Activated CD4-positive, alpha-beta memory T cell treated with anti-CD3 and anti-CD28 coated beads for 36 hours (primary cell): ENCODE measurements at regions not wholly inside any gene's neighbourhood (a gene's known extent, or its start where the extent isn't known, plus 50 kb on each side); places are given as distances from the start of the nearest gene placed in this dataset.
"Not testable (repeated sequence)": the region's sequence is repeated elsewhere in the genome, so short reads cannot be mapped to it uniquely, and the experiment has no call there.

Source experiments
- CTCF ChIA-PET: fragments of 350-600 bp; sonication (Branson Sonifier 250); formaldehyde crosslinking; loops from one replicate; lab custom pipeline; 2021; ENCODE audit warnings: antibody characterized with exemption, inconsistent platforms; lab: Charles Lee
- POLR2A ChIA-PET: fragments of 350-600 bp; sonication (Branson Sonifier 250); formaldehyde crosslinking; loops from one replicate; lab custom pipeline; 2021; ENCODE audit warnings: antibody characterized with exemption; lab: Charles Lee
- DNase-seq: peaks from one replicate; pipeline ENCODE4 v3.0.0-alpha.2; 2020
- H3K27ac Mint-ChIP-seq: one replicate; pipeline ENCODE4 v1.8.0; 2021; ENCODE audit warnings: mixed read lengths
- H3K27me3 Mint-ChIP-seq: one replicate; pipeline ENCODE4 v1.8.0; 2021; ENCODE audit warnings: mixed read lengths
- H3K36me3 Mint-ChIP-seq: one replicate; pipeline ENCODE4 v1.8.0; 2021; ENCODE audit warnings: mixed read lengths
- H3K4me1 Mint-ChIP-seq: one replicate; pipeline ENCODE4 v1.8.0; 2021; ENCODE audit warnings: low read depth, mixed read lengths
- H3K4me3 Mint-ChIP-seq: one replicate; pipeline ENCODE4 v1.8.0; 2021; ENCODE audit warnings: mild to moderate bottlenecking, mixed read lengths
- H3K9me3 Mint-ChIP-seq: one replicate; pipeline ENCODE4 v1.8.0; 2021; ENCODE audit warnings: mixed read lengths
- intact Hi-C: fragments of 100-400 bp; cut with micrococcal nuclease; formaldehyde crosslinking; loops from one replicate; pipeline ENCODE4 v1.15.1; 2023

DNA sequence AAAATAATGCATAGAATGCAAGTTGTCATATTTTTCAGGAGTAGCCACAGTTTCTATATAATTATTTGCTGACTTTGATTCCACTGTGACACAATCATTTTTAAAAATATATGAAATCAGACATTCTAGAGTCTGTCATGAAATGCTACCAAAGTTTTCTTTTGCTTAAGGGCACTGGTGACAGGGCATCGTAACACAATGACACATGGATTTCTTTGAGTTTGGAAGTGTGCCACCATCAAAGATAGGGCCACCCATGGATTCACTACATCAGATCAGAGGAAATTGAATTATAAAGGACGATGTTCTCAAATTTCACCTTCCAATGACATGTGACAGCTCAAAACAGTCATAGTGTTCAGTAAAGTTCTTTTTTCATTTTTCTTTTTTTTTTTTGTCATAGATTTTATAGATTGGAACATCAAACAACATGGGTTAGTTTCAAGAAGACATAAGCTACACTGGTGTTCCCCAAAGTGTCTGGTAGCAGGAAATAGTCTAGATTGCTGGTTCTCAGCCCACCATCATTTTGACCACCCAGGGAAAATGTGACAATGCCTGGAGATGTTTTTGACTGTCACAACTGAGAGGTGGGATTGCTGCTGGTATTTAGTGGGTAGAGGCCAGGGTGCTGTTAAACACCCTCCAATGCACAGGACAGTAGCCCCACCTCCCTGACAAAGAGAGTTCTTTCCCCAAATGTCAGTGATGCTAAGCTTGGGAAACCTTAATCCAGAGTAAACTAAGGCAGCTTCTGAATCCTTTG, 123.8 kb upstream of the DOK5 start:
- peaks cover 8% of the 10 kb centered on the region for H3K27me3 Mint-ChIP-seq
- no peak overlapping the region for H3K27ac Mint-ChIP-seq
- DNase-seq, result peak; percentile 10
- H3K4me1 Mint-ChIP-seq, result peaks cover 14% of the 10 kb centered on the region
- no peak overlapping the region for H3K4me3 Mint-ChIP-seq
- CTCF ChIA-PET, result interaction anchor here (0.5 kb wide), 1 partner anchor 313 kb away, joined by 4 read pairs; no protein-coding TSS in a partner anchor
- POLR2A ChIA-PET, result no interaction called here
- no peaks in the 10 kb centered on the region for H3K36me3 Mint-ChIP-seq
- H3K9me3 Mint-ChIP-seq, result no peaks in the 10 kb centered on the region
- intact Hi-C loops, result no loop called here

DNA sequence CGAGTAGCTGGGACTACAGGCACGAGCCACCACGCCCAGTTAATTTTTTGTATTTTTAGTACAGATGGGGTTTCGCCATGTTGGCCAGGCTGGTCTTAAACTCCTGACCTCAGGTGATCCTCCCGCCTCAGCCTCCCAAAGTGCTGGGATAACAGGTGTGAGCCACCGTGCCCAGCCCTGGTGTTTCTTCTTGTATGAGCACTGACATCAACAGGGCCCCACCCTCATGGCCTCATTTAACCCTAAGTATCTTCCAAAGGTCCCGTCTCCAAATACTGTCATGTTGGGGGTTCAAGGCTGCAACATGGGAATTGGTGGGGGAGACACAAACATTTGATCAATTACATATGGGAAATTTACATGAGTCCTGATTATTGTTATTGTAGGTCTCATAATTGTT, 122.9 kb upstream of the DOK5 start:
- intact Hi-C loops, H3K27ac Mint-ChIP-seq, H3K27me3 Mint-ChIP-seq, H3K36me3 Mint-ChIP-seq, DNase-seq, CTCF ChIA-PET, POLR2A ChIA-PET, H3K4me3 Mint-ChIP-seq, H3K9me3 Mint-ChIP-seq: not testable (repeated sequence)
- peaks cover 14% of the 10 kb centered on the region for H3K4me1 Mint-ChIP-seq

DNA sequence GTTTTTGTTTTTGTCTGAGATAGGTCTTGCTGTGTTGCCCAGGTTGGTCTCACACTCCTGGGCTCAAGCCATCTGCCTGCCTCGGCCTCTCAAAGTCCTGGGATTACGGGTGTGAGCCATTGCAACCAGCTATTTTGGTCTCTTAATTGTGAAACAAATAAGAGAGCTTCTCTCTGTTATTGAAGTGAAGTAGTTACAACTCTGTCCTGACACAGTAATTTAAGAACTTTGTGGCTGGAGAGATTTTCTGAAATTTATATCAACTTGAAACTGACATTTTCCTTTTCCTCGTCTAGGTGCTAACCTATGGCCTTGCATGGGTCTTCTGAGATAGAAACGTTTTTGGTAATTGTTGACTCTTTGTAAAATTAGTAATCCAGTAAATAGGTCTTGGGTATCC, 122.1 kb upstream of the DOK5 start:
- no peak for DNase-seq
- no peak overlapping the region for H3K4me3 Mint-ChIP-seq
- H3K4me1 Mint-ChIP-seq, result peaks cover 14% of the 10 kb centered on the region
- H3K27me3 Mint-ChIP-seq, result peaks cover 8% of the 10 kb centered on the region
- POLR2A ChIA-PET, result no interaction called here
- no peak overlapping the region for H3K27ac Mint-ChIP-seq
- no peaks in the 10 kb centered on the region for H3K9me3 Mint-ChIP-seq
- no peaks in the 10 kb centered on the region for H3K36me3 Mint-ChIP-seq
- CTCF ChIA-PET, result no interaction called here
- intact Hi-C loops, result no loop called here

DNA sequence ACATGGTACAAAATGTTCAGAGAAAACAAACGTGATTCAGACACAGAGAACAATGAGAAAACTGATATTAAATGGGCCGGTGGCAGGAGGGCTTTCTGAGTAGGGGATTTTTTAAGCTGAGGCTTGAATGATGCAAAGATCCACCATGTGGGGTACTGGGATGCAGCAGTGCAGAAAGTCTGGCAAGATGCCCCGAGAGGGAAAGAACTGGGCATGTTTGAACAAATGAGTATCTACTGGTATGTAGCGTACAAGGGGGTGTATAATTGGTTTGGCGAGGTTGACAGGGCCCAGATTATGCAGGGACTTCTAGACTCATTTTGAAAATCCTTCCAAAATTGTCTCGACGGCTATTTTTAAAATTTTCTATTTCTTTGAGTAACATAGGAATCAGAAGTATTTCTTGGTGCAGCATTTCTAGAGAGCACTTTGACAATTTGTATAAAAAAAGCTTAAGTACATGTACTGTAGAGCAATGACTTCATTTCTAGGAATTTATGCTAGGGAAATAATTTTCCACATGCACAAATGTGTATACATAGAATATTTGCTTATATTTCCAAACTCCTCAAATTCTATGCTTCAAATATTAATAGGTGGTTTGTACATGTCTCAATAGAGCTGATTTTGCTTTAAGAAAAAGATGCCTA, 119.6 kb upstream of the DOK5 start:
- CTCF ChIA-PET, result no interaction called here
- Mint-ChIP-seq H3K4me1 (peaks cover 11% of the 10 kb centered on the region), H3K9me3 (no peaks in the 10 kb centered on the region), H3K4me3 (no peak overlapping the region), H3K36me3 (no peaks in the 10 kb centered on the region), H3K27ac (no peak overlapping the region), H3K27me3 (peaks cover 7% of the 10 kb centered on the region)
- POLR2A ChIA-PET, result no interaction called here
- intact Hi-C loops, result no loop called here
- no peak for DNase-seq

- no peak for DNase-seq
- Mint-ChIP-seq H3K36me3 (no peaks in the 10 kb centered on the region), H3K27me3 (peaks cover 7% of the 10 kb centered on the region), H3K9me3 (no peaks in the 10 kb centered on the region), H3K4me1 (peaks cover 6% of the 10 kb centered on the region), H3K4me3 (no peak overlapping the region), H3K27ac (no peak overlapping the region)
- intact Hi-C loops, result no loop called here
- POLR2A ChIA-PET, result no interaction called here
- CTCF ChIA-PET, result no interaction called here
These were observed 118.6 kb upstream of the DOK5 start for GRCh38 chr20:54356801-54357200.

- CTCF ChIA-PET, result no interaction called here
- intact Hi-C loops, result no loop called here
- no peak for DNase-seq
- no peaks in the 10 kb centered on the region for H3K9me3 Mint-ChIP-seq
- no peaks in the 10 kb centered on the region for H3K36me3 Mint-ChIP-seq
- no peaks in the 10 kb centered on the region for H3K4me1 Mint-ChIP-seq
- no peaks in the 10 kb centered on the region for H3K27me3 Mint-ChIP-seq
- no peak overlapping the region for H3K4me3 Mint-ChIP-seq
- no peak overlapping the region for H3K27ac Mint-ChIP-seq
- POLR2A ChIA-PET, result no interaction called here
These were observed 113.9 kb upstream of the DOK5 start for GRCh38 chr20:54361475-54361874.

DNA sequence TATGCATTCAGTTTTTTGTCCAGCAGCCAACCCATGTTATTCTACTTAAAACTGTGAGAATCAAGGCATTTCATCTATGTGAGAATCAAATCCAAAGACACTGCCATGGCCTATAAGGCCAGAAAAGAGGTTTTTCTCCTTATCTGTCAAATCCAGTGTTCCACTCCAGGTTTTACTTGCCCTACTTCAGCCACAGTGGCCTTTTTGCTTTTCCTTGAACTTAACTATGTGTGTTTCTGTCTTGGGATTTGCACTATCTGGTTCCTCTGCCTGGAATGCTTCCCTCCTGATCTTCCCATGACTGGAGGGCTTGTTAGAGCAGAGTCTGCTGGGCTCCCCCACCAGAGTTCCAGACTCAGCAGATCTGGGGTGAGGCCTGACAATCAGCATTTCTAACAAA, 113.1 kb upstream of the DOK5 start:
- ChIA-PET POLR2A (no interaction called here), CTCF (no interaction called here)

DNA sequence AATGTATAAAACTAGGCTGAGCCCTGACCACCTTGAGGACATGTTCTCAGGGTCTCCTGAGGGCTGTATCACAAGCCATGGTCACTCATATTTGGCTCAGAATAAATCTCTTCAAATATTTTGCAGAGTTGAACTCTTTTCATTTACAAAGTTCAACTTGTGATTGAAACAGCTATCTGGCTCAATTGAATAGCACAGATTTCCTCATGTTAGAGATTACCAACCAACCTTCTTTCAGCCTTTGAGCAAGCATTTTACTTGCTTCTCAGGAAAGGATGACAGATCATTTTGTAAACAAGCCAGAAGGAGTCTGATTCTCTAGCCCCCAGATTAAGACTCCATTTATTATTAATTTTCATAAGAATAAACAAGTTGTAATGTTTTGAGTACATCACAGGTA, 111.0 kb upstream of the DOK5 start:
- ChIA-PET CTCF (no interaction called here), POLR2A (no interaction called here)
- no peak for DNase-seq
- Mint-ChIP-seq H3K27ac (no peak overlapping the region), H3K9me3 (no peaks in the 10 kb centered on the region), H3K4me3 (no peak overlapping the region), H3K36me3 (no peaks in the 10 kb centered on the region), H3K27me3 (peaks cover 5% of the 10 kb centered on the region), H3K4me1 (no peaks in the 10 kb centered on the region)
- intact Hi-C loops, result no loop called here

More for the DNA sequence above, 113.1 kb upstream of the DOK5 start:
- H3K27ac Mint-ChIP-seq, result no peak overlapping the region
- H3K36me3 Mint-ChIP-seq, result no peaks in the 10 kb centered on the region
- peaks cover 5% of the 10 kb centered on the region for H3K27me3 Mint-ChIP-seq
- H3K4me3 Mint-ChIP-seq, result no peak overlapping the region
- no peaks in the 10 kb centered on the region for H3K4me1 Mint-ChIP-seq
- H3K9me3 Mint-ChIP-seq, result no peaks in the 10 kb centered on the region
- intact Hi-C loops, result no loop called here
- no peak for DNase-seq

DNA sequence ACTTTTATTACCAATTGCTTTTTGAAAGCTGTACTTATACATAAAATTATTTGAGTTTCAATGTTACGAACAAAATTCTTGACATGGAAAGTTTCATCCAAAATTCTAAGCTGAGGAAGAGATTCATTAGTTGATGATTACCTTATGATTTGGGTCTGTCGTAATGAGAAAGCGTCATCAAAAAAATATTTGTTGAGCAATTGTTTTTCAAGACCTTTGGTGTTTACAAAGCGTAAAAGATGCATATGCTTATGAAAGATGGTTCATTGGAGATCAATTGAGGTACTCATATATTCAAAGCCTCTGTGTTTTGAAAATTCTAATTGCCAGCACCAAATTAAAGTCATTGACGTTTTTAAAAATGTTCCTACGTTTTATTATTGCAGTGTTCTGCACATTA, 110.5 kb upstream of the DOK5 start:
- Mint-ChIP-seq H3K4me1 (no peaks in the 10 kb centered on the region), H3K9me3 (no peaks in the 10 kb centered on the region), H3K36me3 (no peaks in the 10 kb centered on the region), H3K27me3 (peaks cover 5% of the 10 kb centered on the region), H3K4me3 (no peak overlapping the region), H3K27ac (no peak overlapping the region)
- intact Hi-C loops, result no loop called here
- ChIA-PET POLR2A (no interaction called here), CTCF (no interaction called here)
- no peak for DNase-seq

- no peak for DNase-seq
- POLR2A ChIA-PET, result no interaction called here
- H3K36me3 Mint-ChIP-seq, result no peaks in the 10 kb centered on the region
- intact Hi-C loops, result no loop called here
- no peak overlapping the region for H3K27ac Mint-ChIP-seq
- CTCF ChIA-PET, result no interaction called here
- no peaks in the 10 kb centered on the region for H3K4me1 Mint-ChIP-seq
- H3K9me3 Mint-ChIP-seq, result no peaks in the 10 kb centered on the region
- no peak overlapping the region for H3K4me3 Mint-ChIP-seq
- peaks cover 5% of the 10 kb centered on the region for H3K27me3 Mint-ChIP-seq
These were observed 108.6 kb upstream of the DOK5 start for GRCh38 chr20:54366669-54367344.

GRCh38 chr20:54368570-54368969, 106.8 kb upstream of the DOK5 start:
- Mint-ChIP-seq H3K4me3 (no peak overlapping the region), H3K27me3 (peaks cover 5% of the 10 kb centered on the region), H3K9me3 (no peaks in the 10 kb centered on the region), H3K27ac (no peak overlapping the region), H3K36me3 (no peaks in the 10 kb centered on the region), H3K4me1 (no peaks in the 10 kb centered on the region)
- CTCF ChIA-PET, result no interaction called here
- POLR2A ChIA-PET, result no interaction called here
- DNase-seq, result no peak
- intact Hi-C loops, result no loop called here

DNA sequence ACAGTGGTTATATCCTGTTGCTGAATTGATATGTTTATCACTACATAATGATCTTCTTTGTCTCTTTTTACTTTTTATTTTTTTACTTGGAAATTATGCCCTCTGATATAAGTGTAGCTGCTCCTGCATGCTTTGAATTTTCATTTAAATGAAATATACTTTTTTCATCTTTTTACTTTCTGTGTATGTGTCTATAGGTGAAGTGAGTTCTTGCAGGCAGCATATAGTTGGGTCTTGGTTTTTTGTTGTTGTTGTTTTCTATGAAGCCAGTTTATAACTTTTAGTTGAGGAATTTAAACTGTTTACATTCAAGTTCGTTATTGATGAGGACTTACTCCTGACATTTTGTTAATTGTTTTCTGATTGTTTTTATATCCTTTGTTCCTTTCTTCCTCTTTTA, 103.1 kb upstream of the DOK5 start:
- no peaks in the 10 kb centered on the region for H3K36me3 Mint-ChIP-seq
- no peaks in the 10 kb centered on the region for H3K27me3 Mint-ChIP-seq
- ChIA-PET POLR2A (no interaction called here), CTCF (no interaction called here)
- H3K4me1 Mint-ChIP-seq, result no peaks in the 10 kb centered on the region
- no peak for DNase-seq
- H3K27ac Mint-ChIP-seq, result no peak overlapping the region
- intact Hi-C loops, result no loop called here
- no peak overlapping the region for H3K4me3 Mint-ChIP-seq
- H3K9me3 Mint-ChIP-seq, result no peaks in the 10 kb centered on the region
